GM21717 (cell line): ENCODE measurements at regions not wholly inside any gene's neighbourhood (a gene's known extent, or its start where the extent isn't known, plus 50 kb on each side); places are given as distances from the start of the nearest gene placed in this dataset.
A peak's percentile ranks its signal among the peaks of the same experiment; 100 is the strongest.

ENCODE experiments used
- ATAC-seq: cut with Tn5 transposase; IDR thresholded peaks from one replicate; pipeline ENCODE4 v1.9.1; 2021; ENCODE audit warnings: mild to moderate bottlenecking, moderate library complexity; ENCODE audit not compliant: unreplicated experiment

GRCh38 chr15:70271422-70272088 lies 173.8 kb upstream of the TLE3 start:
- ATAC-seq: no peak

- no peak for ATAC-seq
Observed at GRCh38 chr15:70270752-70271111, 173.0 kb upstream of the TLE3 start.

DNA sequence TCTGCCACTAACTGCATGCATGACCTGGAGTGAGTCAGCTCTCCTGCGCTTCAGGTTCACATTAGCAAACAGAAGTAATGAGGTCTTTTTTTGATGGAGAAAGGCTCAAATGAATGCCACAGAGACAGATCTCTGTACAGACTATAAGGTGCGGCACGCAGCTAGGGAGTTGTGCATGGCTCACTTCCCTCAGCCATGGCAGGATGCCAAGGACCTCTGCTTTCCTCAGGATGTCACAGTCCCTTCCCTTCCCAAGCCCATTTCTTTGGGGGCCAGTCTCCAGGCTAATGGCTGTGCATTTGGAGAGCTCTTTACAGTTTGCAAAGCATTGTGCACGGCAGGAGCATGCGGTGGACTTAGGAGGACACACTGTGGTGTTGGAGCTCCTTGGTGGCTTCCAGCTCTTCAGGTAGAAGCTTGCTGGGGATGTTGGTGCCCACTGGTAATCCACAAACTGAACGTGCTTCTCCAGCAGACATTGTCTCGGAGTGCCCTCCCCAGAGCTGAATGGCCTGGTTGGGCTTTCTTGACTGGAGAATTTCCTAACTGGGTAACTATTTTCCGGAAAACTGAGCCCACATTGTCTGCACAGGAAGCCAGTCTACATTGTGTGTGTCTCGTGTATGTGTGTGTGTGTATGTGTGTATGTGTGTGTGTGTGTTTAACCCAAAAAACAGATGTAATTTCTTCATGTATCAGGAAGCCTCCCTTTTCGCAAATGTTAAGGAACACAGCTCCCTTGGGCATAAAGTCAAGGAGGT lies 172.5 kb upstream of the TLE3 start:
- no peak for ATAC-seq

- no peak for ATAC-seq
Observed at GRCh38 chr15:70269311-70269911, 171.7 kb upstream of the TLE3 start.

- no peak for ATAC-seq
Observed at GRCh38 chr15:70268698-70269251, 171.1 kb upstream of the TLE3 start.

- no peak for ATAC-seq
Observed at GRCh38 chr15:70267879-70268278, 170.2 kb upstream of the TLE3 start.

DNA sequence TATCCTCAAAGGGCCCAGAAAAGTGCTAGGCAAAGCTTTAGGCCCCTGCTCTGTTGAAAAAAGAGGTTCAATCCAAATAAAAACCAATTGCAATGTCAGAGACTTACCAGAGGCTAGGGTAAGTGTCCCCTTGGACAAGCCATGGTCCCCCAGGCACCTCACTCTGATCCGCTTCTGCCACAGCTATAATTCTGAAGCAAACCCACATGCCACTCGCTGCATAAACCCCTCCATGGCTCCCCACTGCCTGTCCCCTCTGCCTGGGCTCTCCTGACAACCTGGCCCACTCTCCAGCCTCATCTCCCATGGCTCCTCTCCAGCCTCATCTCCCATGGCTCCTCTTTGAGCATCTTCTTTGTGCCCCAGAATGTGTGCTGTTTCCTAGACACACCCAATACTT lies 169.6 kb upstream of the TLE3 start:
- no peak for ATAC-seq

DNA sequence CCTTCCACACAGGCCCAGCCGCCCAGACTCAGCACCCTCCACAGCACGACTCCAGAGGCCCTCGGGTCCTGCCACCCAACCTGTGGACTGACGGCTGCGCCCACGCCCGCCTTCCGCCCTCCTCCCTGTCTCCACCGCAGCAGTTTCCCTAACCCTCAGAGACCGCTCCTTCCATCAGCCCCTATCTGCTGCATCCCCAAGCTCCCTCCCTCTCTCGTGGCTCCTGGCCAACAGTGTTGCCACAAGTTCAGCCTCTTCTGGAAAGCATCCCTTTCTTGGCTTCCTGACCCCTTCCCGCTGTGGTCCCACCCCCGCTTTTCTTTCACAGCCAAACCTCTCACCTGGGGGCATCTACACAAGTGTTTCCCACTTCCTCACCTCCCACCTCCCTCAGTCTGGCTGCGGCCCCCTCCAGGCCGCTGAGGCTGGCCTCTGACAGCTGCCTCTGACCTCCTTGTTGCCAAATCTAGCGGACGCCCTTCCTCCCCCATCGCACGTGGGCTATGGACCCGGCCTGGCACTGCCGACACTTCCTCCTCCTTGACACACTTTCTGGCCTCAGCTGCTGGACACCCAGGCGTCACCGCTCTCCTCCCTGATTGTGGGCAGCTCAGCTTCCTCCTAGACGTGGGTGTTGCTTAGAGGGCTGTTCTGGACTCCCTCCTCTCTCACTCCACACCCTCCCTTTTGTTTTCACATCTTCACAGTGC lies 168.8 kb upstream of the TLE3 start:
- ATAC-seq: no peak

- no peak for ATAC-seq
Observed at GRCh38 chr15:70265986-70266385, 168.3 kb upstream of the TLE3 start.

GRCh38 chr15:70265466-70265978 lies 167.8 kb upstream of the TLE3 start:
- no peak for ATAC-seq

DNA sequence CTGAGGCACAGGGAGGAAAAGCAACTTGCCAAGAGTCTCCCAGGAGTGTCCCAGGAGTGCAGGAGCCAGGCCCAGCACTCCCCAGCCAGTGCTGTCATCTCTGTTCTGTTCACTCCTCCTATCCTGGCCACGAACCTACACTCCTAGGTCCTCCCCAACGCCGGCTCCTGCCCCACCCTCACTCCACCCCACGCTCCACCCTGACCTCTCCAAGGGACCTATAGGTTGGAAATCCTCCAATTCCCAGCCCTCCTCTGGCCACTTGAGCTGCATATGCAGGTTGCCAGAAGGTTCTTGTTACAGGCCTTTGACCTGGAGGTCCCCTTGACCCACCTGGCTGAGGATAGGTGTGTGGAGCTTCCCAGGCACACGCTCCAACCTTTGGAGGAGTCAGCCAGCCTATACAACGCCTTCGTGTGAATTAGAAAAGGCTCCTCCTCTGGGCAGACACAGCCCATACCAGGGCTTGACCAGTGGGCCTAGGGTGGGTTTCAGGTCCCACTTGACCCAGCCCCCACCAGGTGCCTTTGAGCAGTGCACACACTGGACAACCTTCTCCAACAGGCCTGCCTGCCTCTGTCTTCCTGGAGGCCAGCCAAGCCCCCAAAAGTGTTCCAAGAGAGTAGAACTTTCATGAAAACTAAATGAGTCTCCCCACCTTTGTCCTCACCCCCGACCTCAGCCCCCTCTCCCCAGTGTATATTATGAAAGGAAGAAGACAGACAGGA lies 167.2 kb upstream of the TLE3 start:
- no peak for ATAC-seq

- ATAC-seq: no peak
Observed at GRCh38 chr15:70264014-70264582, 166.4 kb upstream of the TLE3 start.

- ATAC-seq: no peak
Observed at GRCh38 chr15:70262591-70263274, 165.0 kb upstream of the TLE3 start.

DNA sequence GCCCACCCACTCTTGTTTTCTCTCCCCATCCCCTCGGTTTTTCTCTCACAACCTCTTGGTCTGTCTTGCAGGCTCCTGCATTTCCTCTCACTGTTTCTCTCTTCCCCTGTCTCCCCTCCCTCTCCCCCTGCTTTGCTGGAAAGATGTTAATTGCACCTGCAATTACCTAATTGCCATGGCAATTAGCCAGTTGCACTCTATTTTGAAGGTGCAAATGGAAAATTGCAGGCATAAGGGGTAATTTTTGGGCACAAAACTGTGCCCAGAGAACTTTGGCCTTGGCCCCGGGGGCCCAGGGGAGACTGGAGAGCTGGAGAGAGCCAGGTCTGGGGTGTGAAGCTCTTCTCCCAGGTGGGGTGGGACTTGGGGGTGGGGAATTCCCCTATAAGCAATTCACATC lies 164.5 kb upstream of the TLE3 start:
- no peak for ATAC-seq

GRCh38 chr15:70261083-70261482 lies 163.4 kb upstream of the TLE3 start:
- no peak for ATAC-seq

DNA sequence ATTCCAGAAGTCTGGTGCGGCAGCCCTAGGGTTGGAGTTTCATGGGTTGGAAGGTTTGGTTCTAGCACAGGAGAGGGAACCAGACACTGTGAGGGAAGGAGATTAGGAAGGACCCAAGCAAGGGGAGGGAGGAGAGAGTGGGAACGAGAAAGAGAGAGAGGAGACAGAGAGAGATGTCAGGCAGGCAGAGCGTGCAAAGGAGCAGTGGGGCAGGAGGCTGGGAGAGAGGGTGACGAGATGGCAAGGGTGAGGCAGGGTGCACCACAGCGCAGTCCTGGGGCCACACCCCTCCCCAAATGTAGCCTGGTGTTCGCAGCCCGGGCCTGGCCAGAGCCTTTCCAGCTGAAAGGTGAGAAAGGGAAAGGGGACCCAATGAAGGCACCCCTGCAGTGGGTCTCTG lies 162.9 kb upstream of the TLE3 start:
- ATAC-seq: no peak

GRCh38 chr15:70259640-70260508 lies 162.2 kb upstream of the TLE3 start:
- ATAC-seq: no peak

GRCh38 chr15:70259028-70259424 lies 161.3 kb upstream of the TLE3 start:
- ATAC-seq: peak; percentile 23
